ENCODE measurements at regions not wholly inside any gene's neighbourhood (a gene's known extent, or its start where the extent isn't known, plus 50 kb on each side); places are given as distances from the start of the nearest gene placed in this dataset.

GRCh38 chr7:67754651-67755050, 758.0 kb downstream of the TYW1 start:
- peak overlapping the region; percentile 36; the same call in 1 of the 2 replicates for H3K27ac ChIP-seq
- no peak for TF ChIP-seq CTCF (conservative IDR thresholded peaks at IDR 0.05)

- no peak overlapping the region for H3K27ac ChIP-seq
- no peak for TF ChIP-seq CTCF (conservative IDR thresholded peaks at IDR 0.05)
Observed at GRCh38 chr7:67758551-67758950, 761.9 kb downstream of the TYW1 start.

GRCh38 chr7:67760971-67761370, 764.3 kb downstream of the TYW1 start:
- TF ChIP-seq CTCF (conservative IDR thresholded peaks at IDR 0.05), result no peak

GRCh38 chr7:67762516-67762915, 765.9 kb downstream of the TYW1 start:
- no peak for TF ChIP-seq CTCF (conservative IDR thresholded peaks at IDR 0.05)
- H3K27ac ChIP-seq, result no peak overlapping the region

More at GRCh38 chr7:67760971-67761370, 764.3 kb downstream of the TYW1 start:
- no peak overlapping the region for H3K27ac ChIP-seq

- TF ChIP-seq CTCF (conservative IDR thresholded peaks at IDR 0.05), result no peak
- H3K27ac ChIP-seq, result no peak overlapping the region
Observed at GRCh38 chr7:67764289-67764688, 767.7 kb downstream of the TYW1 start.

- TF ChIP-seq CTCF (conservative IDR thresholded peaks at IDR 0.05), result no peak
- no peak overlapping the region for H3K27ac ChIP-seq
Observed at GRCh38 chr7:67765481-67766175, 769.0 kb downstream of the TYW1 start.

GRCh38 chr7:67766906-67767410, 770.3 kb downstream of the TYW1 start:
- no peak for TF ChIP-seq CTCF (conservative IDR thresholded peaks at IDR 0.05)
- no peak overlapping the region for H3K27ac ChIP-seq

Measured in VCaP (cell line).